HG02642 (cell line): ENCODE measurements at regions not wholly inside any gene's neighbourhood (a gene's known extent, or its start where the extent isn't known, plus 50 kb on each side); places are given as distances from the start of the nearest gene placed in this dataset.
A peak's percentile ranks its signal among the peaks of the same experiment; 100 is the strongest.

Source experiments
- ATAC-seq: cut with Tn5 transposase; IDR thresholded peaks from one replicate; pipeline ENCODE4 v1.9.1; 2021; ENCODE audit warnings: mild to moderate bottlenecking; ENCODE audit not compliant: unreplicated experiment, poor library complexity

DNA sequence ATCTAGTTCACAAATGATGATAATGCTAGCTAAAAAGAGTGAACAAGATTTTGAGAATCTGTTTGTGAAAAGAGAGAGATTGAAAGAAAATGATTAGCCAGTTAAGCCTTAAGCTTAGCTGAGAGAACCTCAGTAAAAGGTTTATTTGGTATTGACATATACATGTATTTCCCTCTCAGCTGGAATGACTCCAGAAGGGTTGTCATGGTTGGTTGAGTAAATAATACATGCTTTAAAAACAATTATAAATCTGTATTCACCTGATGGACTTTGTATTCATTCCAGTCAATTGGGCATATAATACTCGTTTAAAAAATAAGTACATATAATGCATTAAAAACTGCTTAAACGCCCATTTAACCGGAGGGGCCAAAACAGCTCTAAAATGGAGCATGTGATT is 181.4 kb downstream of the GRB14 start:
- ATAC-seq = no peak

DNA sequence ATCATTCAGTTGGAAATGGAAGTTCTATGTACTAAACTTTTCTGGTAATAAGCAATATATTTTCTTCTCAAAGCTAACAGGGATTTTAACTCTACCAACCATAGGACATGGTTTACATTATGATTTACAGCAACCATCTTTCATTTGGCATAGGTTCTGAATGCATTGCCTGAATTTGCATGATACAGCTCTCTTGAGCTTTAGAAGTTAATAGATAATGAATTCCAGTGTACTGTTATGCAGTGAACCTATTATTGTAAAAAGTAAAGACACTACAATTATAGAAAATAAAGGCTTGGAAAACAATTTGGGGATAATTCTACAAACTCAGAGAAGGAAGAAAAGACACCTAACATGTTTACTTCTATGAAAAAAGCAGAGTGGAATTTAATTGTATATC is 182.0 kb downstream of the GRB14 start:
- ATAC-seq = no peak

DNA sequence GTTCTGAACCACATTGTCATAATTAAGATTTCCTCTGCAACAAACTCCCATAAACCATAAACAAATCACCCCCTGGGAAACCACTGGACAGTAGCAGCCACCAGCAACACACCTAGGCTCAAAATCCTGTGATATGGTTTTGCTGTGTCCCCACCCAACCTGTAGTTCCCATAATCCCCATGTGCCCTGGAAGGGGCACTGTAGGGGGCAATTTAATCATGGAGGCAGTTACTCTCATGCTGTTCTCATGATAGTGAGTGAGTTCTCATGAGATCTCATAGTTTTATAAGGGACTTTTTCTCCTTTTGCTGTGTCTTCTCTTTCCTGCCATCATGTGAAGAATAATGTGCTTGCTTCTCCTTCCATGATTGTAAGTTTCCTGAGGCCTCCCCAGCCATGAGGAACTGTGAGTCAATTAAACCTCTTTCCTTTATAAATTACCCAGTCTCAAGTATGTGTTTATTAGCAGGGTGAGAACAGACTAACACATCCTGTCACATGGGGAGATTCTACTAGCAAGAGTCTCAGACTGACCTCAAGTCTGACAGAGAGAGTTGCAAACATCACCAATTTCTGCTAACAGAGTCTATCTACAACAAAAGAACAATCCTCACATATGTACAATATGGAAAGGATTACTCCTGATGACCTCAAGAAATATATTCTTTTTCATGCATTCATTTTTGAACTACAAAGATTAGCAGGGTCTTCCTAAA is 182.6 kb downstream of the GRB14 start:
- ATAC-seq = no peak

DNA sequence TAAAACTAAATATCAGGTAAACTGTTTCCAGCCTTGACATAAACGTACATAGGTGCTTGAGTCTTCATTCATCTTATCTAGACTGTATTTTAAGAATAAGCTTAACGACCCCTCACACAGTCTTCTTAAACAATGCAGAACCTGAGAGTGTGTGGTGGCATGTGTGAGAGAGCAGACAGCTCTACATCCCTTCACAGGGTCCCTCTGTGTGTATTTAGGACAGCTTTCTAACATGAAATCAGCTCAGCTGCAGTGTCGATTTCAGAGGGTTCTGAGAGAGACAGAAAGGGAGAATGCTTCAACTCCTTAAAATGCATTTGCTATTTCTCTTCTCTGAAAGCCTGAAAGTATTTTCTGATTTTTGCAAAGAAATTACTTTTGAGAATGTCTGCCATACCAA is 185.2 kb downstream of the GRB14 start:
- ATAC-seq = no peak

DNA sequence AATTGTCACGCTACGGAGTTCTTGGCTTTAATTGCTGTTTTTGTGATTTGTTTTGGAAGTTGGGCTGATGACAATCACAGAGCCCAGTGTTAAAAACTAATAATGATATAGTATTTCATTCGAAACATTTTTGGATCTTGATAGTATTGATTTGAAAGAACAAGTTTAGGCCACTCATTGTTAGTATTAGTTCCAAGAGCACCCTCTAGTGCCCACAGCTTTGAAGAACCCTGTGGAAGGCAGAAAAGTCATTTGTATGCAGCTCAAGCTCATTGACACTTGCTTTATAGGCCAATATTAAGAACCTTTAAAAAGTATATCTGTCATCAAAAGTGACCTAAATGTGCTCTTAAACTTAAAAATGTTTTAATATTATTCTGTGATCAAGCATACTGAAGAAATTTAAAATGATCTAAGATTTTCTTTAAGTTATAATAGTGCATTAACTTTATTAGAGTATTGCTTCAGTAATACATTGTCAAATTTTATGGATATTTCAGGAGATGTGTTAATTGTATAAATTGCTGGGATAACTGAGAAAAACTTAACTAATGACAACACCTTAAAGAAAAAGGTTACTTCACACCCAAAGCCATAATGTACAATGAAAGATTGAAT is 191.0 kb downstream of the GRB14 start:
- peak; percentile 47 for ATAC-seq

DNA sequence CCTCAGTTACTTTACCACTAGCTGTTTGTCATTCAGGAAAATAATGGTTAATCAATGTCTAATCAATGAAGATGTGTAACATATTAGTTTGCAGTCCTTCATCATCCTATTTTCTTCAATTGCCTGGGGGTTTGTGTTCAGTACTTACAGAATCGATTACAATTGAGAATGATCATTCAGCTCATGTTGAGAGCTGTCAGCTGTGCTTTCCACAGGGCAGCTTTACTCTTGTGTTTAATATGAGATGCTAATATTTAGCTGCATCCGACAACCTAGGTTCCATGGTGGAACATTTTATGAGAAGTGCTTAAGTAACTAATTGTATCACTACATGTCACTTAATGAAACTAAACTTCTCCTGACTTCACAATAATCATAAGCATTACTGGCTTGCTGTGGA is 191.9 kb downstream of the GRB14 start:
- no peak for ATAC-seq

DNA sequence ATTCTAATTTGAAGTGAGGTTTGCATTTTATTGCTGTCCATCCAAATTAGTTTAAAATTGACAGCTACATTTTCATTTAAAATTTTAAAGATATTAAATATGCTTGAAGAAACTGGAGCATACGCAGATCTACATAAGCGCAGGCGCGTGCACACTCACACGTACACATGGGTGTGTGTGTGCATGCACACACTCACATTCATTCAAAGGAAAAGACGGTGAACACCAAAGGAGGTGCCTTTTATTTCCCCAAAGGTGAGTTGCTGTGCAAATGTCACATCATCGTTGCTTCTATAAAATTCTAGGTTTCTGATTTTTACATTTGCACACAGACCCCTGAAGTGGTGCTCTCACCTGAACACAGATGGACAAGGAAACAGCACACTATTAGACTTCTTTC is 194.2 kb downstream of the GRB14 start:
- no peak for ATAC-seq

DNA sequence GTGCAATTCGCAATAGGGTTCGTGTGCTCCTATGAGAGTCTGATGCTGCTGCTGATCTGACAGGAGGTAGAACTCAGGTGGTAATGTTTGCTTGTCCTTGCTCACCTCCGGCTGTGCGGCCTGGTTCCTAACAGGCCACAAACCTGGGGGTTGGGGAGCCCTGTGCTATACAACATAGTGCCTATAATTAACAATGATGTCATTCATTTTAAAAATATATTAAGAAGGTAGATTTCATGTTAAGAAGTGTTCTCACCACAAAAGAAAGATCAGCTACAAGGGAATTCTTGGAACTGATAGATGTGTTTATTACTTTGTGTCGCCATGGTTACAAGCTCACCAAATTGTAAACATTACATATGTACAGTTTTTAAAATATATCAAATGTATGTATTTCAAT is 200.5 kb downstream of the GRB14 start:
- no peak for ATAC-seq

DNA sequence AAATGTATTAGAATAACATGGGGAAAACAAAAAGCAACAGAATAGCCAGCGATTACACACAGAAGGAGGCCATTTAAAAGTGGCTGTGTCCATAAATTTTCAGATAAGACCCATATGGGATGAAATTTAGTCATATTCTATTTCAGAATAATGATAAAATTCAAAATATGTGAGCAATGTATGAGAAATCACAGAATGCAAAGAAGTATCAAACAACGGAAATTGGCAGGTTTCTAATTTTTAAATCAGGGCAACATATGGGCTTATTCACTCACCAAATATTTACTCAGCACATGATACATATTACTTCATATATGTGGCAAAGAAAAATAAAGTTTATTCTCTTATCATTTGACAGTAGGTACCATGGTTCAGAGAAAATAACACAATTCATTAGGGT is 208.5 kb downstream of the GRB14 start:
- ATAC-seq = no peak

DNA sequence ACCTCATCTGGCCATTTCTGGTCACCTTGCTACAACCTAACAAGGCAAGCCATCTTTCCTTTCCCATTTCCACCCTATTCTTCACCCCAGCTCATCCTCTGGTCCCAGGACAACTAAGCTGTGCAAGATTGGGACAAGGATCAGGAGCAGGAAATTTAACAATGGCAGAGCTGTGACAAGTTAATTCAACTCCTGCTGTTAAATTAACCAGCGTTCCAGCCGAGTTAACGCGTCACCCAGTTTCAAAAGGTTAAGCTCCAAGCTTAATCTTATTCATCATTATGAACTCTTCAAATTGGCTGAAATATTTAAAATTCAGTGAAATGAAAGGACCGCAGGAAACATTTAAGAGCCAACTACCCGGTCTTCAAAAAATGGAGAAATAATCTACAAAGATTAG is 231.9 kb downstream of the GRB14 start:
- no peak for ATAC-seq

DNA sequence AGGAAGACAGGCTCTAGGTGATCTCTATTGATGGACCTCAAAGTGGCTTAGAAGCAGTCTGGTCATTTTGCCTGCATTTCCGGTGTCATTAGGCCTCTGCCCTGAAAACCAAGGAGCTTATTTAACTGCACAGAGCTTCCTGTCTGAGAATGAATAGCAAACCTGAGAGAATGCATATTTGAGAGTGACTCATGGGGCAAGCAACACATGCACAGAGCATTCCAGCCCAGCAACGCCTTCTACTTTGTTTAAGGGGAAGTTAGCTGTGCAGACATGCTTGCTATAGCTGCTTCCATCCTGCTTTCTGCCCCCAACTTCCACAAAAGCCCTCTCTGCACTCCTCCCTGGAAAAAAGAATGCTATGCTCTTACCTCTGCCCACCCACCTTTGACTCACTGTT is 232.8 kb downstream of the GRB14 start:
- ATAC-seq = no peak

DNA sequence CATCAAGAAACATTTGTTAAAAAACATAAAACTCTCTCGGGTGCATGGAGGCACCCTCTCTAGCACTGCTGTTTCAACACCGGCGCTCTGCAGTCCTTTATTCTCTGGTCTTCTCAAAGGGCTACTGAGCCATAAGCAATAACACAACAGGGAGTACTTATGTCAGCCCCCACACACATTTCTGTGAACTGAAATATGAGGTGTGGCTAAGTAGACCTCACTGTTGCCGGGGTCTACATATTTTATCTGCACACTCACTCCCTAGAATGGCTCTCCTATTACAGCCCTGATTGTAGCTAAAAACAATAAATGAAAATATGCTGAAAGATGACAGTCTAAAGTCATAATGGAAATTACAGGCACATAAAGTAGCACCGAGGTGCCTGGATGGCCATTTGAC is 235.1 kb downstream of the GRB14 start:
- ATAC-seq = no peak

DNA sequence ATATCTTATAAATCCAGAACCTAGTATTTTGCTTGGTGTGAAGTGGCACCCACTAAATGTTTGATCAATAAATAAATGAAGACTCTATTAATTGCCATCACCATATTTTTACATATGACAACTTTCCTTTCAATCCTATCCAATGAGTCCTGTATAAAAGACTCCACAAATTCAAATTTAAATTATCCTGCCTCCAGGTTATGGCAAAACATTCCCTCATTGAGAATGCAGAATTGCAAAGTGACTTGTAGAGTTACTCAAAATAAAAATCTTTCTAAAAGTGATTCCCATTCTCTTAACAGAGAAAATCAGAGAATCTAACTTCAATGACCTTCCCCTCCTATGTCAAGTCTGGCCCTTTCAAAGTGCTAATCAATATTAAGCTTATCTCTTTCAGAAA is 236.8 kb downstream of the GRB14 start:
- ATAC-seq = no peak

DNA sequence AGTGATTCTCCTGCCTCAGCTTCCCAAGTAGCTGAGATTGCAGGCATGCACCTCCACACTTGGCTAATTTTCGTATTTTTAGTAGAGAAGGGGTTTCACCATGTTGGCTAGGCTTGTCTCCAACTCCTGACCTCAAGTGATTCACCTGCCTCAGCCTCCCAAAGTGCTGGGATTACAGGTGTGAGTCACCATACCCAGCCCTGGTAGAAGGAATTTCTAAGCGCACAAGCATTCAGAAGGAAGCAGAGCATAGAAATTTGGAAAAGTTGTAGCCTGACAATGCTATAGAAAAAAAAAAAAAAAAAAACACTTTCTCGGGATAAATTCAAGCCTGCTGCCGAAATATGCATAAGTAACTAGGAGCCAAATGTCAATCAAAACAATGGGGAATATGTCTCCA is 249.4 kb downstream of the GRB14 start:
- ATAC-seq = no peak

DNA sequence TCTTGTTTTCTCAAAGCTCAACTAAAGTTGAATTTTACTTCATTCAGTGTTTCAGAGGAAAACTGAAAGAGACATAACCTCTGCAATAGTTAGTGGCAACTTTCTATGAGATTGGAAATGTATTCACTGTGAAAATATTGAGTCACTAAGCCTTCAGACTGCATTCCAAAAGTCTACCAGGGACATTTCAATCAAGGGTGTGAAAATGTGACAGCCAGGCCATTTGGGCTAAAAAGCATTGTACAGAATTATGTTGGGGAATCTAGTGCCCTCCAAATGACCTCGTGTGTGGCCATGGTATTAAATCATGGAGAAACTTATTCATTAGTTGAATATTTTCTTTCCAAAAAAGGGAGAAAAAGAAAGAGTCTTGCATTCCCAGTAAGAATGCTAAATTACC is 251.9 kb downstream of the GRB14 start:
- no peak for ATAC-seq

DNA sequence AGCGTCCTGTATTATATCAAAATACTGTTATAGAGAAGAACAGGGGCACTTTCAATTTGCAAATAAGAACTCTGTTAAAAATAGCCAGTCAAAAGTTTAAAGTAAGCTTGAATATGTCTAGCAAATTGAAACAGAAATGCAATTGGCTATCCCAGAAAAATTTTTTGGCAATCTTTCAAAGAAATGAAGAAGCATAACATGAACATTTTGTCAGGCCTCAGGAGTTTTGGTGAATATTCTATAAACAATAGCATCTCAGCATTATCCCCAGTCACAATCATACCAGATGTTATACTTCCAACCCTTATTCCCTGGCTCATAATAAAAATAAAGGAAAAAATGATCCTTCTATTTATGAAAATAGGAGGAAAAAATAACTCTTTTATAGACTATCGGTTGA is 252.4 kb downstream of the GRB14 start:
- no peak for ATAC-seq

DNA sequence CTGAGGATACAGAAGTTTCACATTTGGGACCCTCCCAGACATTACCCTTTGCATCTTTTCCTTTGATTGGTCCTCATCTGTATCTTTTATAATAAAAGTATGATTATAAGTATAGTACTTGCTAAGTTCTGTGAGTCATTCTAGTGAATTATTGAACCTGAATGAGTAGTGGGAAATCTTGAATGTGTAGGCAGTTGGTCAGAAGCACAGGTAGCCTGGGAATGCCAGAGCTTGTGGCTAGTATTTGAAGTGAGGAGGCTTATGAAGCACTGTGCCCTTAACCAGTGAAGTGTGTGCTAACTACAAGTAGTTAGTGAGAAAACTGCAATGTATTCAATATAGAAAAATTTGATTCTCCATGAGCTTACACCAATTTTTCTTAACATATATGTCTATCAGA is 257.6 kb downstream of the GRB14 start:
- no peak for ATAC-seq

DNA sequence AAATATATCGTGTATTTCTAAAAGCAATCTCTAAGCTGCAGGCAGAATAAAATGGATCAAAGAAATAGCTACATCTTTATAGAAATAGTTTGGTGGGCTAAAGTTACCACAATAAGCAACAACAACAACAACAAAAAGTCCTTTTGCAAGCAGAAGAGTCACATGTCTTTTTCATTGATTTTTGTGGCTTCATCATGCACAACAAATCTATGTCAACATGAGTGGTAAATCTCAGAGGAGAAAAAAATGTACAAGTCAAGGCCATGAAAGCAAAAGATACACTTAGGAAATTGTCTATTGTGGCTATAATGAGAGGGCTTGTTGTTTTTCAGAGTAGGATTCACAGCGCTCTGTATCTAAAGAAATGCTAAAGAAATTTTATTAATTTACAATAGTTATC is 269.7 kb downstream of the GRB14 start:
- no peak for ATAC-seq

DNA sequence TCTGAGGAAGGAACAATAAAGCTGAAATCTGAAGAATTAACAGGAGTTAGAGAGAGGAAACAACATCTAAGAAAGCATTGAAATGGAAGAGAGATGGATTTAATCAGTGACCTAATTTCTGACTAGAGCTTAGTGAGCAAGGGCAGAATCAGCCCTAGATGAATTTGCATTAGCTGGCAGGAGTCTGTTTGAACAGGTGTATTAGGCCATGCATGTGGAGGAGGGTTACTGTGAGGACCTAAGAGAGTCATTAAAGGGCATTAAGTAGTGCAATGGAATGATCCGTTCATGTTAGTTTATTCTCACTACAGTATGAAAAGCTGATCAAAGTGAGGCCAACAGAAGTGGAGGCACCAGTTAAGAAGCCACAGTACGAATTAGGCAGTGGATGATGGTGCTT is 285.3 kb downstream of the GRB14 start:
- ATAC-seq = no peak

DNA sequence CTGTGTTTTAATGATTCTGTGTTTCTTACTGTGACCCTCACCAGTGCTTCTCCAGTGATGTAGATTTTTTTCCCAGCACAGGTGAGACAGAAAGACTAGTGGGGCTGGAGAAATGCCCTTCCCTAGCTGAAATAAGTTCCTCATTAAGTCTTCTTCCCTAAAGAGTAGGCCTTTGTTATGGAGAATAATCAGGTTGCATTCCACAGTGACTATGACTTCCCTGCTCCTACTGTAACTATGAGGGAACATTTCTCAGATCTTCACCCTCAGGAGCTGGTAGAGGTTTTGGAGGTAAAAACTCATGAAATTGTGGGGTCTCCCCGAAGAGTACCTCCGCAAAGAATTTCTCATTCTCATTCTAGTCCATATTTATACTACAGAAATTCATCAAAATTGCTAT is 286.2 kb downstream of the GRB14 start:
- ATAC-seq = no peak

DNA sequence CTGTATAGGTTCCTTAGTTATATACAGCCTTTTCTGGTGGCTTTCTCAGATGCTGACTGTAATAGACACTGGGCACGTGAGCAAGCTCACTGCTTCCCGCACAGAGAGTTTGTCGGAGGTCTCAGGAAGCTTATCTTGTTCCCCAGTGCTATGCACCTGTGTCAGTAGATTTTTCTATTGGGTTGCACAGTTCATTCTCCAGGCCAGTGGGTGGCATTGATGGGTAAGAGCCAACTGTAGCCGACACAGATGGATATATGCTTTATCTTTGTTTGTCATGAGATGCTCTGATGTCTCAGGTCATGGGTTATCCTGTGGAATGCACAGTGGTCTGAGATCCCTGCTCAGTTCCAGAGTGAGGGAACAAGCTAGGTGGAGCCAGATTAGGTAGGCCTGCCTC is 293.0 kb downstream of the GRB14 start:
- ATAC-seq = no peak

DNA sequence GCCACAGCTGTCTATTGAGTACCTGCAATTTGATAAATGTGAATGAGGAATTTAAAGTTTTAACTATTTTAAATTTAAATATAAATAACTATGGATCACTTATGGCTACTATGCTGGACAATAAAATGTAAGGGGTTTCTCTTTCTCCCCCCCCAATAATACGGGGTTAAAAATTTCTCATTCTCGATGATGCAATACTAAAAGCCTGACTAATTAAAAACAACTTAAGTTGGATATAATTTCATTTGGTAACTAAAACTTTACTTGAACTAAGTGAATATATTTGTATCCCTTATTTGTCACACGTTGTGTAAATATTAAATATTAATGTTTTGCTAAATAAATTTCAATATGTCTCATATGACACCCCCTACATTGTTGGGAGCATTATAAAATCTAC is 297.3 kb downstream of the GRB14 start:
- ATAC-seq = no peak
